ENCODE measurements at regions not wholly inside any gene's neighbourhood (a gene's known extent, or its start where the extent isn't known, plus 50 kb on each side); places are given as distances from the start of the nearest gene placed in this dataset.

DNA sequence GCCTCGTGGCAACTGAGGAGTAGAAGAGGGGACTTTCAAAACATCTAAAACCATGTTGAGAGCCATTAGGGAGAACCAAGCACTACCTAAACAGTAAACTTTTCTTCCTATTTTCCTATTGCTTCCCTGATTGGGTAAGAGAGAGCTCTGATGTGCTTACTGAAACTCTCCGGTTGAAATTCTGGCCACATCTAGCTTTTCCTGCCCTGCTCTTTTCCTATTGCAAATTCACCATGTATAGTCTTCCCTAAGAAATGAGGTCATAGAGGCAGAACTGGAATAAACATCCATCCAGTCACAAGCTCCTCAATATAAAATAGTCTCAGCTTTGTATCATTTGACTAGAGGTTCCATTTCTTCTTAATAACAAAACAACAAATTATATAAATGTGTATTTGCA, 199.5 kb upstream of the CNR1 start:
- no peaks in the 10 kb centered on the region for H4K20me1 ChIP-seq (ENCODE audit: control insufficient read depth, insufficient read depth, insufficient read length)
- no peak overlapping the region for H3K27ac ChIP-seq (ENCODE audit: insufficient read length, low read depth, low read length)
- no peak overlapping the region for H3T11ph ChIP-seq (ENCODE audit: low read length)
- no peak overlapping the region for H3K4ac ChIP-seq (ENCODE audit: low read depth, low read length)
- H2AK5ac ChIP-seq (ENCODE audit: insufficient read length, low read length): no peak overlapping the region
- WGBS (ENCODE audit: extremely low coverage, insufficient read length, low lambda C conversion rate): no CpG with 5 or more reads among the region's 2 CpGs
- H3K4me3 Mint-ChIP-seq: no peak overlapping the region
- H3K9me3 Mint-ChIP-seq: no peaks in the 10 kb centered on the region; a peak in 1 of 5 replicates
- H3K4me2 ChIP-seq (ENCODE audit: insufficient read depth, insufficient read length, low read length): no peak overlapping the region
- H3K14ac ChIP-seq (ENCODE audit: insufficient read depth, low read length): no peak overlapping the region
- no peaks in the 10 kb centered on the region; a peak in 1 of 7 replicates for H3K36me3 Mint-ChIP-seq (ENCODE audit: insufficient read depth in 1 of 3, low read depth in 3 of 3)
- no peaks in the 10 kb centered on the region for H3K4me1 ChIP-seq (ENCODE audit: insufficient read depth, low read length)
- H4K91ac ChIP-seq (ENCODE audit: insufficient read length, low read depth, low read length): no peak overlapping the region
- no peak overlapping the region for H3K23ac ChIP-seq (ENCODE audit: insufficient read length, low read depth, low read length)
- H2BK12ac ChIP-seq (ENCODE audit: insufficient read length, low read depth, low read length): no peak overlapping the region
- H3K27me3 Mint-ChIP-seq (ENCODE audit: low read depth): no peaks in the 10 kb centered on the region
- DNase-seq: no peak
- peaks cover 0 to 9% of the 10 kb centered on the region in 2 experiments; a peak in 2 of 4 replicates for H3K4me1 Mint-ChIP-seq
- no peak overlapping the region for H4K5ac ChIP-seq (ENCODE audit: insufficient read length, low read depth, low read length)
- H3K9ac ChIP-seq (ENCODE audit: extremely low read depth, insufficient read length, low read length): no peak overlapping the region
- no peak overlapping the region for H2BK20ac ChIP-seq (ENCODE audit: low read depth, low read length, poor library complexity, severe bottlenecking)
- H3K18ac ChIP-seq (ENCODE audit: insufficient read length, low read depth, low read length): no peak overlapping the region
- TF ChIP-seq, protein P1, sequence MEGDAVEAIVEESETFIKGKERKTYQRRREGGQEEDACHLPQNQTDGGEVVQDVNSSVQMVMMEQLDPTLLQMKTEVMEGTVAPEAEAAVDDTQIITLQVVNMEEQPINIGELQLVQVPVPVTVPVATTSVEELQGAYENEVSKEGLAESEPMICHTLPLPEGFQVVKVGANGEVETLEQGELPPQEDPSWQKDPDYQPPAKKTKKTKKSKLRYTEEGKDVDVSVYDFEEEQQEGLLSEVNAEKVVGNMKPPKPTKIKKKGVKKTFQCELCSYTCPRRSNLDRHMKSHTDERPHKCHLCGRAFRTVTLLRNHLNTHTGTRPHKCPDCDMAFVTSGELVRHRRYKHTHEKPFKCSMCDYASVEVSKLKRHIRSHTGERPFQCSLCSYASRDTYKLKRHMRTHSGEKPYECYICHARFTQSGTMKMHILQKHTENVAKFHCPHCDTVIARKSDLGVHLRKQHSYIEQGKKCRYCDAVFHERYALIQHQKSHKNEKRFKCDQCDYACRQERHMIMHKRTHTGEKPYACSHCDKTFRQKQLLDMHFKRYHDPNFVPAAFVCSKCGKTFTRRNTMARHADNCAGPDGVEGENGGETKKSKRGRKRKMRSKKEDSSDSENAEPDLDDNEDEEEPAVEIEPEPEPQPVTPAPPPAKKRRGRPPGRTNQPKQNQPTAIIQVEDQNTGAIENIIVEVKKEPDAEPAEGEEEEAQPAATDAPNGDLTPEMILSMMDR (conservative IDR thresholded peaks at IDR 0.05): no peak
- H2BK15ac ChIP-seq (ENCODE audit: low read depth, low read length): no peak overlapping the region
- H2AFZ ChIP-seq (ENCODE audit: low read length): no peak overlapping the region
- no peak overlapping the region for H4K8ac ChIP-seq (replicated peaks; ENCODE audit: insufficient read length, low read depth, low read length)
- H2BK120ac ChIP-seq (ENCODE audit: low read depth, low read length, poor library complexity, severe bottlenecking): no peak overlapping the region
- no peaks in the 10 kb centered on the region for H3K27me3 ChIP-seq (ENCODE audit: insufficient read depth, low read length)
- no peaks in the 10 kb centered on the region for H3K9me3 ChIP-seq (ENCODE audit: control insufficient read depth, low read depth, low read length)
- no peaks in the 10 kb centered on the region for H3K79me1 ChIP-seq (ENCODE audit: insufficient read depth, low read depth, low read length, poor library complexity, severe bottlenecking)
- no peak overlapping the region for H3K56ac ChIP-seq (ENCODE audit: insufficient read length, low read depth, low read length)
- H3K79me2 ChIP-seq (ENCODE audit: insufficient read depth, low read length): no peaks in the 10 kb centered on the region
- H3K27ac Mint-ChIP-seq: no peak overlapping the region
- H2BK5ac ChIP-seq (ENCODE audit: insufficient read length, low read length): no peak overlapping the region
- no peaks in the 10 kb centered on the region for H3K23me2 ChIP-seq (ENCODE audit: insufficient read length, low read depth, low read length, poor library complexity, severe bottlenecking)

Measured in H9 (cell line).